GM18909 (cell line): ENCODE measurements at regions not wholly inside any gene's neighbourhood (a gene's known extent, or its start where the extent isn't known, plus 50 kb on each side); places are given as distances from the start of the nearest gene placed in this dataset.

Experiments
- ATAC-seq: cut with Tn5 transposase; IDR thresholded peaks from one replicate; pipeline ENCODE4 v1.9.1; 2021; ENCODE audit warnings: mild to moderate bottlenecking; ENCODE audit not compliant: unreplicated experiment, poor library complexity

DNA sequence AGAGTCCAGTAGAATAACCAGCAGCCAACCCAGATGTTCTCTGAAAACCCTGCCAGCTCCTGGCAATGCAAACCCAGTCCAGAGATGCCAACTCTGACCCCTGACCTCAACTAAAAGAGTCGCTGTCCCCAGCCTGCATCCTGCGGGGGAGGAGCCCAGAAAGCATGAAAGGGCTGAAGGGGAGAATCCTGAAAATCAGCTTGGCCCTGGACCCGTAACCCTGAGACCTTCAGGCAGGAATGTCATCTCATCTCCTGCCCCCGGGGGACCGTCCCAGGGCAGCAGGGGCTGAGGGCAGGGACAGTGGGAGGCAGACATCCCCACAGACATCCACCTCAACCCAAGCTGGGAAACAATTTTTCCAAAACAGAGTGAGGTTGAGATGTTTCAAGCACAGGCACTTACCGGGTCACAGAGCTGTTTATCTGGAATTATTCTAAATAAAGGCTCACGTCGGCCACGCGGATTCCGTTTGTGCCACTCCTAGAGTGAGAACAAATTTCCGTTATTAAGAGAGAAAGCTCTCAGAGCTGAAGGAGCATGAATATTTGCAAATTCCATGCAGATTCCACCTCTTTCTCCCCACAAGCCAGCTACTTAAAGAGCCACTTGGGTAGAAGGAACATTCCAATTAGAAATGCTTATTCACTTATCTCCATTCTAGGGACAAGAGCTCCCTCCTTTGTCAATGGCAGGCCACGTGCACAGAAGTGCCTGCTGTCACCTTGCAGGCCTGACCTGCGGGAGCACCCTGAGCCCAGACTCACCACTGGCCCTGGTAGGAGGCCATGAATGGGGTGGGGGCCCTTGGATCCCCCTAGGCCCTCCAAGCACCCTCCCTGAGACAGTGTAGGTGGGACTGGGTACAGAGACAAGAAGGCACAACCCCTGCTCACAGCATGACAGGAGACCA lies 240.1 kb downstream of the NPHP4 start:
- ATAC-seq: no peak

GRCh38 chr1:5751163-5751540 lies 241.1 kb downstream of the NPHP4 start:
- ATAC-seq: no peak

DNA sequence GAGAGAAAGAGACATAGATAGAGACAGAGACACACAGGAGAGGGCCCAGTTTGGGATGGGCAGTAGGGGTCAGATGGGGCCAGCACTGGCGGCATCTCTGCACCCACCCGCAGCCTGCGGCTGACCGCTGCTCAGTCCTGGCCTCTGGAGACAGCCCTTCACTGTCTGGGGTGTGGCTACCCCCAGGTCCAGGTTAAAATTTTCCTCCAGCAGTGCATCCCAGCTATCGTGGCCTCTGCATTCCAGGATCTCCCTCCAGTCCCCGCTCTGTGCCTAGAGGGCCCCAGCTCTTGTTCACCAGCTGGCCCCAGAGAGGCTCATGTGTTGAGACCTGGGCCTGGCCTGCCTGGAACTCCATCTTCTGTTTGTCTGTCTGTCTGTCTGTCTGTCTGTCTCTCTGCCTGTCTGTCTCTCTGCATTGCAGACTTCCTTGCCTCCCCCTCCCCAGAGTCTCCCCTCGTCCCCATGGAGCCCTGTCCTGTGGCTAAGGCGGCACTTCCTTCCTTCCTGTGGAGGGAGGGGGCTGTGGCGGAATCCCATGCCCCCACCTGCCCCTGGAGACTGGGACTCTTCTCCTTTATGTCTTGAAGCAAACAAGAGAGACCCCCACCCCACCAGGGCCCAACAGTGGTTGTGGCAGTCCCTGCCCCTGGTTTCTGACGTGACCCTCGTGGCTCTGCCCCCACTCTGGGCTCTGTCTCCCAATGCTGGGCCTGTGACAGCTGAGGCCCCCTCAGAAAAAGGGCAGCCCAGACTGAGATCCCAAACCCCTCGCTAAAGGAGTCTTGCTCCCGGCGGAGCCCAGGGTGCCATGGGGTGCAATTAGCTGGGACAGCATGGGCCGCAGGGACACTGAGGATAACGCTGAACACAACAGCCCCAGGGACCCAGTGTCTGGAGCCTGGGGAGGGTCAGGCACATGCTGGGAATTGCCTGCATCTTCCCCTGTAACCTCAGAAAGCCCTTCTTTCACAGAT lies 241.8 kb downstream of the NPHP4 start:
- no peak for ATAC-seq

- no peak for ATAC-seq
These were observed 243.7 kb downstream of the NPHP4 start for GRCh38 chr1:5748286-5749225.

DNA sequence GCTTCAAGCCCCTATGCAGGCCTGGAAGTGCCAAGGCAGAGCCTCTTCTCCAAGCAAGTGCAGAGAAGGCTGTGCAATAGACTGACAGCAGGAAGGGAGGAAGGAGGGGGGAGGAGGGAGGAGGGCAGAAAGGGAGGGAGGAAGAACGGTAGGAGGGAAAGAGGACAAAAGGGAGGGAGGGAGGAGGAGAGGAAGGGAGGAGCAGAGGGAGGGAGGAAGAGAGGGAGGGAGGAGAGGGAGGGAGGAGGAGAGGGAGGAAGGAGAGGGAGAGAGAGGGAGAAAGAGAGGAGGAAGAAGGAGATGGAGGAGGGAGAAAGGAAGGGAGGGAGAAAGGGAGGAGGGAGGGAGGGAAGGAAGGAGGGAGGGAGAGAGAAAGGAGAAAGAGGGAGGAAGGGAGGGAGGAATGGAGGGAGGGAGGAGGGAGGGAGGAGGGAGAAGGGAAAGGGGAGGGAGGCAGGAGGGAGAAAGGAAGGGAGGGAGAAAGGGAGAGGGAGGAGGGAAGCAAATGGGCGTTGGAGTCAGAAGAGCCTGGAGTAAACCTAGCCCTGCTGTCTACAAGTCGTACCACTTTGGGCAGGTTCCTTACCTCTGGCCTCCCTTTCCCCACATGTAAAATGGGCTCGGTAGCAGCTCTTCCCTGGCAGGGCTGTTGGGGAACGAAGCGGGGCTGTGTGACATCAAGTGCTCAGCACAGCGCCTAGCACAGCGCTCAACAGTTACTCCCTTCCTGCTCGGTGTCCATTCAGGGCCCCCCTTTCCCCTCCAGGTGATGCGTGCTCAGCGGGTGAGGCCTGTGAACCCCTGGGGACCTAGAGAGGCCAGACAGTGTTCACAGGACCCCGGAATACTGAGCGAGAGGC lies 244.6 kb downstream of the NPHP4 start:
- ATAC-seq: no peak

DNA sequence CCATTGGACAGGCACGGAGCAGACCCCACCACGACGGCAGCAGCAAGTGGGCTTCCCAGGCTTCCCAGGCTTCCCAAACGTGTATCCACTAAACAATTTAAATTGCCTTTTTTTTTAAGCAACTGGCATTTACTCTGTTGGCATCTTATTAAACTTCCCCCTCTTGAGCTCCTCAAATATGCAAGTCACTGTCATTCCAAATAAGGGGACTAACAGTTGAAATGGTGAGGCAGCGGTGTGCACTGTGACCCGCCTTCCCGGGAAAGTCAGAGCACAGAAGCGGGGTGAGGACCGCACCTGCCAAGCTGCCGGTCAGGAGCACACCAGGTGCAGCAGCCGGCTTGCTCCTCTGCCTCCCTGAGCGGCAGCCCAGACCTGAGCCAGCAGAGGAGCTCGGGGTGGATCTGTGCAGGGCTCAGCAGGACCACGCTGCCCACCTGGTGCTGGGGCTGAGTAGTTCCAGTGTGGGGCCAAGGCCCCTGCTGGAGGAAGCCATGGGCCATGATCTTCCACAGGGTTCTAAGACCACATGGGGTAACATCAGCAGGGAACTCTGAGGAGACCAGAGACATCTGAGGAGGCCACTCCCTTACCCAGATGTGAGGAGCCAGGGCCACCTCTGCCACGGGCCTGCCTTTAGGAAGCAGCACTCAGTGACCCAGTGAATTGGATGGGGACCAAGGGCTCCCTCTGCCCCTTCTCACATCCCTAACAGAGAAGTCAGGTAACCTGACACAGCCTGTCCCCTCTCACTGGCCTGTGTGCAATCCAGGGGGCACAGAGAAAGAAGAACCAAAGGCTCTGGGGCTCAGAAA lies 245.4 kb downstream of the NPHP4 start:
- no peak for ATAC-seq

DNA sequence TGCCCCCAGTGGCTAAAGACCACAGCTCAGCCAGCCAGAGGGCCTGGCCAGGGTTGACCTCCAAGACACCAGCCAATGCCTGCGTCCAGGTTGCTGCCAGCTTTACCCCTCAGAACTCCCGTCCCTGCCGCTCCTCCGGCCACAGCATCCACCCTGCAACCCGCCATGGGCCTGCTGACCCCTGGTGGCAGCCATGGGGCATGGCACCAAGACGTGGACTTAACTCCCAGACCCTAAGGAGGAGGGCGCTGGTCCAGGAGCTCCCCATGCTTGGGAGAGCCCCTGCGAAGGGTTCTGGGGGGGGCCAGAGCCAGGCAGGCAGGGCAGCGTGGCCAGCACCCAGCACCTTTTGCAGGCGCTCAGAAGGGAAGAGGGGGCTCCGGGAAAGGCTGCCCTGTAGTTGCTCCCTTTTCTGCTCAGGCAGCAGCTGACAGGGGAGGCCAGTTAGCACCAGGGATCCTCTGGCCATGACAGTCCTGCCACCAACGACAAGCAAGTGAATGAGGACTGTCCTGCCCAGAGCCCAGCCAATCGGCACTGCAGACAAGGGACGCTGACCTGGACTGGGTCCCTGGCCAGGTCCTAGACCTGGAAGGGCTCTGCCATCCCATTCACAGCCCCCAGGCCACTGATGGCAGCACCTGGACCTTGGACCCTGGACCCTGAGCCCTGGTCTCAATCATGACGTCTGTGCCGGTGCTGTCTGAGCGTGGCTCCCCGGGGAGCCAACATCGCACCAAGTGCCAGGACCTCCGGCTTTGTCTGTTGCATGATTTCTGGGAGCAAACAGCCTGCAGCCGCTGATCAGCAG lies 246.2 kb downstream of the NPHP4 start:
- peak; percentile 72 for ATAC-seq

- no peak for ATAC-seq
These were observed 247.1 kb downstream of the NPHP4 start for GRCh38 chr1:5744911-5745799.

DNA sequence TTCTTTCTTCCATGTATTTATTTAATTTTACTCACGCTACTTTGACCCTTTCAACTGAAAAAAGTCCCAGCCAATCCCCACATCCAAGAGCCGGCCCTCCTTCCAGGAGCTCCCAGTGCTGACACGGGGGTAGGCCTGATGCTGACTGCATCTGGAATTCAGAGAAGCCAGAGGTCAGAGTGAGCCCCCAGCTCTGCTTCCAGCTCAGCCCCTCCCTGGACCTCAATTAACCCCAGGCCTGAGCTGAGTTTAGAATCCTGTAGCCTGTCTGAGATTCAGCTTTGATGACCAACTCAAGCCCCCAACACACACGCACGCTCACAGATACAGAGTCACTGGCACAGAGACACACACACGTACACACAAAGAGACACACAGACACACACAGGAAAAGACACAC lies 247.9 kb downstream of the NPHP4 start:
- no peak for ATAC-seq

GRCh38 chr1:5743435-5744095 lies 248.7 kb downstream of the NPHP4 start:
- ATAC-seq: no peak

- no peak for ATAC-seq
These were observed 249.4 kb downstream of the NPHP4 start for GRCh38 chr1:5742801-5743200.

- no peak for ATAC-seq
These were observed 250.2 kb downstream of the NPHP4 start for GRCh38 chr1:5742032-5742431.

DNA sequence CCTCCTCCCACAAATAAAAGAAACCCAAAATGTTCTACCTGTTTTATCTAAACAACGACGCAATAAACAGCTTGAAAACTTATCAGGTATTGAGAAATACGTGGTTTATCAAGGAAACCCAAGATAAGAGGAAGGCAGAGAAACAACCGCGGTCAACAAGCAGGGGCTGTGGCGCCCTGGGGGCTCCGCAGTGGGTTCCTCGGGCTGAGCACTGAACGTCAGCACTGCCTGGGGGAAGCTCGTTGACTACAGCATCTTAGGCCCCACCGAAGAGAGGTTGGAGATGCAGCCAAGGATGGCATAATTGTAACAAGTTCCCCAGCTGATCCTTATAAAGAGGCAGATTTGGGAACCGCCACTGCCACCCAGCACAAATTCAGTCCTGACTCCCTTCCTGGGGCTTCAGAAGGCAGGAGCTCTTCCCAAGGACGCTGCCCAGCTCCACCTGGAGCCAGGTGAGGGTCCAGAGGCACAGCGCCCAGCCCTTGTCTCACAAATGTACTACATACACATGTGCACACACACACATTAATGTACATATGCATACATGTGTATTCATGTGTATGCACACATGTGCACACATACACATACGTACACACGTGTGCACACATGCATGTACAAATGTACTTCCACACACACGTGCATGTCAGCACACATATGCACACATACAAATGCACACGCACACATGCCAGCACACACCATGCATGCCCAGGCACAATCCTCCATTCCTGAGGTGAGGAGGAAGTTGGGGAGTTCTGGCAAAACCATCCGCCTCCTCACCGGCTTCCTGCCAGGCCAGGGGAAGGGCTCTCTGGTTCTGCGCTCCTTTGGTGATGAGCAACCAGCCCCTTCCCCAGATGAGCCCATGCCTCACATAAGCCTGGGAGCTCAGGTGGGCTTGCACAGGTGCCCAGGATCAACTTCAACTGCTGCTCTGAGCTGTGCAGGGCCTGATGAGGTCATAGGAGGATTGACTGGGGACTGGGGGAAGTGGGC lies 251.1 kb downstream of the NPHP4 start:
- no peak for ATAC-seq

DNA sequence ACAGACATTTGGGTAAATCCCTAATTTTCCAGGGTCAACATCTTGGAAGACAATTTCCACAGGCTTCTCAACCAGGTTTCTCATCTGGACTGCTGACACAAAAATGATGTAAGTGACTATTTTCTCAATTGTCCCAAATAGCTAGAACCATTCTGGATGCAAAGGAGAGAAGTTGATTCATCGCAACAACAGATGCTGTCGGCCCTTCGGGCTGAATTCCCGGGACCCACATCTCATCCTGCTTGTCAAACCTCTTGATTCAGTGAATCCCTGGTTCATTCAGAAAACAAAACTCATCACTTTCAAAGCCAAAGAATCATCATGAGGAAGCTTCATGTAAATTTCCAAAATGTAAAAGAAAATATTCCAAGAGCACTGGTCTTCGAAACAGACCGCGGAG lies 251.8 kb downstream of the NPHP4 start:
- ATAC-seq: no peak

DNA sequence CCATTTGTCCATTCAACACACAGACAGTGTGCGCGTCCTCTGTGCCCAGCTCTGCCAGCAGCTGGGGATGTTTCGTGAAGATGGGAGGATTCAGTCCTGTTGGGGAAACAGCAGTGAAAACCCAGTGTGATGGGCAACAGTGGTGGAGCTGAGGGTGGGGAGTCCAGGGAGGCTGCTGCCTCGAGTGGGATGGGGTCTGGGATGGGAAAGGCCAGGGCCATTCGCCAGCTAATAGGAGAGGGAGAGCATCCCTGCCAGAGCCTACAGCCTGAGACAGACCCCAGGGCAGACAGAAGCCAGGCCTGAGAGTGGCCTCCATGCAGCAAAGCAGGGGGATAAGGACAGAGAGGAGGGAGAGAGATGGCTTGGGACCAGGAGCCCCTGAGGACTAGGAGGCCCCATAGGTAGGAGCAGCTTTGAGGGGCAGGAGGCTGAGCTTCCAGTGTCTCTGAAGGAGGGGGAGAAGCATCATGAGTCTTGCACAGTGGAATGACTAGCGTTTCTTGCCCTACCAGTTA lies 252.6 kb downstream of the NPHP4 start:
- ATAC-seq: no peak
